DOHH2 (cell line): ENCODE measurements at regions not wholly inside any gene's neighbourhood (a gene's known extent, or its start where the extent isn't known, plus 50 kb on each side); places are given as distances from the start of the nearest gene placed in this dataset.

Experiments used
- H3F3A ChIP-seq: fragments of 200-600 bp; sonication (generic), shearing (Covaris generic); 2 replicates; pipeline ENCODE4 v1.6.0; 2016; ENCODE audit warnings: antibody characterized with exemption, mild to moderate bottlenecking; ENCODE audit not compliant: control insufficient read depth, insufficient read depth
- H3K27ac ChIP-seq: fragments of 200-600 bp; sonication (generic); 2 replicates; pipeline ENCODE4 v1.5.1; 2014; ENCODE audit warnings: low read depth, mild to moderate bottlenecking, low read length, moderate library complexity
- H3K27me3 ChIP-seq: fragments of 200-600 bp; sonication (generic); 2 replicates; pipeline ENCODE4 v1.6.1; 2014; ENCODE audit warnings: mild to moderate bottlenecking, low read length, mixed read lengths; ENCODE audit not compliant: control insufficient read depth
- H3K36me3 ChIP-seq: fragments of 200-600 bp; sonication (generic); 2 replicates; pipeline ENCODE4 v1.6.1; 2014; ENCODE audit warnings: mild to moderate bottlenecking, low read length, moderate library complexity, mixed read lengths; ENCODE audit not compliant: control insufficient read depth
- H3K4me1 ChIP-seq: fragments of 200-600 bp; sonication (generic); 2 replicates; pipeline ENCODE4 v1.6.1; 2014; ENCODE audit warnings: mild to moderate bottlenecking, low read length, mixed read lengths; ENCODE audit not compliant: control insufficient read depth
- H3K4me2 ChIP-seq: fragments of 200-600 bp; sonication (generic); 2 replicates; pipeline ENCODE4 v1.6.0; 2014; ENCODE audit warnings: mild to moderate bottlenecking, low read length, moderate library complexity
- H3K4me3 ChIP-seq: fragments of 200-600 bp; sonication (generic); 2 replicates; pipeline ENCODE4 v1.5.1; 2014; ENCODE audit warnings: mild to moderate bottlenecking, low read length, mixed read lengths
- H3K79me2 ChIP-seq: fragments of 200-600 bp; sonication (generic); 2 replicates; pipeline ENCODE4 v1.6.1; 2014; ENCODE audit warnings: mild to moderate bottlenecking, low read length, mixed read lengths; ENCODE audit not compliant: control insufficient read depth
- H3K9me2 ChIP-seq: fragments of 200-600 bp; sonication (generic); replicated peaks from 2 replicates; pipeline ENCODE4 v1.6.1; 2014; ENCODE audit warnings: mild to moderate bottlenecking, low read length, mixed read lengths; ENCODE audit not compliant: control insufficient read depth
- H3K9me3 ChIP-seq: fragments of 200-600 bp; sonication (generic); 2 replicates; pipeline ENCODE4 v1.6.1; 2014; ENCODE audit warnings: antibody characterized with exemption, low read length, mixed read lengths; ENCODE audit not compliant: control insufficient read depth, insufficient read depth
- H4K20me1 ChIP-seq: fragments of 200-600 bp; sonication (generic); 2 replicates; pipeline ENCODE4 v1.6.0; 2014; ENCODE audit warnings: low read depth, mild to moderate bottlenecking, antibody characterized with exemption, low read length, moderate library complexity; ENCODE audit not compliant: control insufficient read depth, insufficient read depth
- CTCF ChIP-seq: fragments of 200-600 bp; sonication (generic); IDR thresholded peaks from one replicate; pipeline ENCODE4 v1.5.1; 2014; ENCODE audit warnings: antibody characterized with exemption, mild to moderate bottlenecking, low read depth, low read length; ENCODE audit not compliant: poor library complexity, severe bottlenecking
- EZH2phosphoT487 ChIP-seq: fragments of 200-600 bp; sonication (generic); IDR thresholded peaks from 2 replicates; pipeline ENCODE4 v1.6.1; 2017; ENCODE audit warnings: borderline replicate concordance, mild to moderate bottlenecking, antibody characterized with exemption, low read length, moderate library complexity, mixed read lengths

- H4K20me1 ChIP-seq: no peaks in the 10 kb centered on the region
- no peak overlapping the region for H3K27ac ChIP-seq
Observed at GRCh38 chr12:131457028-131457310, 253.9 kb upstream of the SFSWAP start.

GRCh38 chr12:131457331-131458047 lies 253.4 kb upstream of the SFSWAP start:
- no peaks in the 10 kb centered on the region for H3K9me2 ChIP-seq
- H3F3A ChIP-seq: no peaks in the 10 kb centered on the region
- TF ChIP-seq CTCF: no peak
- no peak overlapping the region for H3K4me3 ChIP-seq
- no peak overlapping the region for H3K27ac ChIP-seq
- H3K27me3 ChIP-seq: 0 out of 2 replicates have a peak, but pooled peaks cover 3% of the 10 kb centered on the region
- H3K9me3 ChIP-seq: no peaks in the 10 kb centered on the region
- H3K4me2 ChIP-seq: no peak overlapping the region
- no peaks in the 10 kb centered on the region for H3K36me3 ChIP-seq
- H3K79me2 ChIP-seq: no peaks in the 10 kb centered on the region
- no peaks in the 10 kb centered on the region for H4K20me1 ChIP-seq
- no peaks in the 10 kb centered on the region for H3K4me1 ChIP-seq

More at GRCh38 chr12:131457028-131457310, 253.9 kb upstream of the SFSWAP start:
- Histone ChIP-seq H3K4me1 (no peaks in the 10 kb centered on the region), H3K79me2 (no peaks in the 10 kb centered on the region), H3K4me2 (no peak overlapping the region), H3K27me3 (0 out of 2 replicates have a peak, but pooled peaks cover under 1% of the 10 kb centered on the region), H3F3A (no peaks in the 10 kb centered on the region), H3K4me3 (no peak overlapping the region), H3K9me3 (no peaks in the 10 kb centered on the region), H3K36me3 (no peaks in the 10 kb centered on the region), H3K9me2 (no peaks in the 10 kb centered on the region)
- TF ChIP-seq CTCF: no peak
- TF ChIP-seq EZH2phosphoT487: no peak

- H3K27ac ChIP-seq: no peak overlapping the region
- H3K79me2 ChIP-seq: no peaks in the 10 kb centered on the region
- H3K9me2 ChIP-seq: no peaks in the 10 kb centered on the region
- no peaks in the 10 kb centered on the region for H3F3A ChIP-seq
- no peak overlapping the region for H3K4me3 ChIP-seq
- no peaks in the 10 kb centered on the region for H4K20me1 ChIP-seq
- no peaks in the 10 kb centered on the region for H3K4me1 ChIP-seq
- no peaks in the 10 kb centered on the region for H3K9me3 ChIP-seq
- no peaks in the 10 kb centered on the region for H3K36me3 ChIP-seq
- 0 out of 2 replicates have a peak, but pooled peaks cover 5% of the 10 kb centered on the region for H3K27me3 ChIP-seq
- no peak overlapping the region for H3K4me2 ChIP-seq
- TF ChIP-seq CTCF: no peak
- no peak for TF ChIP-seq EZH2phosphoT487
Observed at GRCh38 chr12:131458048-131458374, 252.9 kb upstream of the SFSWAP start.
